ENCODE measurements at regions not wholly inside any gene's neighbourhood (a gene's known extent, or its start where the extent isn't known, plus 50 kb on each side); places are given as distances from the start of the nearest gene placed in this dataset.

GRCh38 chr1:29585656-29586055 is 349.3 kb downstream of the PTPRU start:
- H3K4me1 ChIP-seq, result no peaks in the 10 kb centered on the region
- no peak for DNase-seq
- no peaks in the 10 kb centered on the region for H3K36me3 ChIP-seq
- H3K27me3 ChIP-seq, result no peaks in the 10 kb centered on the region
- H3K4me3 ChIP-seq (ENCODE audit: low read depth, low read length), result no peak overlapping the region
- TF ChIP-seq CTCF (IDR thresholded peaks at IDR 0.05; ENCODE audit: low read depth, low read length), result no peak
- H3K9me3 ChIP-seq, result no peaks in the 10 kb centered on the region

- H3K27me3 ChIP-seq, result no peaks in the 10 kb centered on the region
- H3K9me3 ChIP-seq, result no peaks in the 10 kb centered on the region
- no peak for DNase-seq
- H3K4me3 ChIP-seq (ENCODE audit: low read depth, low read length), result no peak overlapping the region
- H3K36me3 ChIP-seq, result no peaks in the 10 kb centered on the region
- H3K4me1 ChIP-seq, result no peaks in the 10 kb centered on the region
- no peak for TF ChIP-seq CTCF (IDR thresholded peaks at IDR 0.05; ENCODE audit: low read depth, low read length)
Measured at GRCh38 chr1:29585201-29585600, 348.9 kb downstream of the PTPRU start.

GRCh38 chr1:29584776-29585175 is 348.5 kb downstream of the PTPRU start:
- no peaks in the 10 kb centered on the region for H3K4me1 ChIP-seq
- no peaks in the 10 kb centered on the region for H3K9me3 ChIP-seq
- H3K4me3 ChIP-seq (ENCODE audit: low read depth, low read length), result no peak overlapping the region
- no peaks in the 10 kb centered on the region for H3K36me3 ChIP-seq
- no peak for DNase-seq
- no peak for TF ChIP-seq CTCF (IDR thresholded peaks at IDR 0.05; ENCODE audit: low read depth, low read length)
- H3K27me3 ChIP-seq, result no peaks in the 10 kb centered on the region

- no peaks in the 10 kb centered on the region for H3K27me3 ChIP-seq
- no peaks in the 10 kb centered on the region for H3K4me1 ChIP-seq
- TF ChIP-seq CTCF (IDR thresholded peaks at IDR 0.05; ENCODE audit: low read depth, low read length), result no peak
- DNase-seq, result no peak
- H3K4me3 ChIP-seq (ENCODE audit: low read depth, low read length), result no peak overlapping the region
- H3K36me3 ChIP-seq, result no peaks in the 10 kb centered on the region
- no peaks in the 10 kb centered on the region for H3K9me3 ChIP-seq
Measured at GRCh38 chr1:29584362-29584761, 348.0 kb downstream of the PTPRU start.

GRCh38 chr1:29583727-29584126 is 347.4 kb downstream of the PTPRU start:
- no peak overlapping the region for H3K4me3 ChIP-seq (ENCODE audit: low read depth, low read length)
- H3K9me3 ChIP-seq, result no peaks in the 10 kb centered on the region
- H3K4me1 ChIP-seq, result no peaks in the 10 kb centered on the region
- no peaks in the 10 kb centered on the region for H3K36me3 ChIP-seq
- H3K27me3 ChIP-seq, result no peaks in the 10 kb centered on the region
- DNase-seq, result no peak
- TF ChIP-seq CTCF (IDR thresholded peaks at IDR 0.05; ENCODE audit: low read depth, low read length), result no peak

GRCh38 chr1:29581256-29581655 is 344.9 kb downstream of the PTPRU start:
- Histone ChIP-seq H3K4me1 (no peaks in the 10 kb centered on the region), H3K9me3 (no peaks in the 10 kb centered on the region), H3K36me3 (no peaks in the 10 kb centered on the region), H3K27me3 (no peaks in the 10 kb centered on the region), H3K4me3 (ENCODE audit: low read depth, low read length) (no peak overlapping the region)
- TF ChIP-seq CTCF (IDR thresholded peaks at IDR 0.05; ENCODE audit: low read depth, low read length), result no peak
- no peak for DNase-seq
